Eye (tissue), 1 donor: ENCODE measurements at regions not wholly inside any gene's neighbourhood (a gene's known extent, or its start where the extent isn't known, plus 50 kb on each side); places are given as distances from the start of the nearest gene placed in this dataset.
"Not testable (repeated sequence)": the region's sequence is repeated elsewhere in the genome, so short reads cannot be mapped to it uniquely, and the experiment has no call there.

ENCODE experiments used
- DNase-seq: peaks from one replicate; pipeline ENCODE4 v3.0.0-alpha.2; 2015

- no peak for DNase-seq
Observed at GRCh38 chr9:134531220-134531970, 110.2 kb upstream of the COL5A1 start.

DNA sequence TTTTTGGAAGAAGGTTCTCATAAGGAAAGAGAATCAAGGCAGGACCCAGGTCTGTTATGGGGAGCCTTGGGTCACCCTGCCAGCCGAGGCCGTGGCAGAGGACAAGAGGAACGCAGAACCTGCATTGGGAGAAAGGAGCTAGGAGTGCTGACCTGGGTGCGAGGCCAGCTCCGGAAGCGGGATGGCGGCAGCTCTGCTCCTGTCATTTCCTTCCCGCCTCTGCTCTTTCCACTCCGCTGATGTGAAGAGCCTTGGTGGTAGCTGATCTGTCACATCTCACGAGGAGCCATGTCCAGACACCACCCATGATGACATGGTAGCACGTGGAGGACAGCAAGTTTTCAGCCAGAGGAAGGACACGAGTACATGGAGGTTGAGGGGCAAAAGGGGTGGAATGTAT, 109.5 kb upstream of the COL5A1 start:
- no peak for DNase-seq

- not testable (repeated sequence) for DNase-seq
Observed at GRCh38 chr9:134532661-134533060, 108.9 kb upstream of the COL5A1 start.

GRCh38 chr9:134533850-134534588, 107.6 kb upstream of the COL5A1 start:
- no peak for DNase-seq

GRCh38 chr9:134534661-134535080, 106.9 kb upstream of the COL5A1 start:
- DNase-seq = no peak

DNA sequence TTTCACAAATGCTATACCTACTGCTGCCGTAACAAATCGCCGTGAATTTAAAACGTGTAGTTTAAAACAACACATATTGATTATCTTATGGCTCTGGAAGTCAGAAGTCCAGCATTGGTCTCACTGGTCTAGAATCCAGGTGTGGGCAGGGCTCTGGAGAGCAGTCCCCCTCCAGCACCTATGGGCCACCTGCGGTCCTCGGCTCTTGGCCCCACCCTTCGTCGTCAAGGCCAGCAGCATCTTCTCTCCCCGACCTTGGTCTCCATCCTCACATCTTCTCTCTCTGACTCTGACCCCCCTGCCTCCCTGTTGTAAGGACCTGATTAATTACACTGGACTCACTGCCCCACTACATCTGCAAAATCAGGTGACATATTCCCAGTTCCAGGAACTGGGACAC, 106.4 kb upstream of the COL5A1 start:
- no peak for DNase-seq

DNA sequence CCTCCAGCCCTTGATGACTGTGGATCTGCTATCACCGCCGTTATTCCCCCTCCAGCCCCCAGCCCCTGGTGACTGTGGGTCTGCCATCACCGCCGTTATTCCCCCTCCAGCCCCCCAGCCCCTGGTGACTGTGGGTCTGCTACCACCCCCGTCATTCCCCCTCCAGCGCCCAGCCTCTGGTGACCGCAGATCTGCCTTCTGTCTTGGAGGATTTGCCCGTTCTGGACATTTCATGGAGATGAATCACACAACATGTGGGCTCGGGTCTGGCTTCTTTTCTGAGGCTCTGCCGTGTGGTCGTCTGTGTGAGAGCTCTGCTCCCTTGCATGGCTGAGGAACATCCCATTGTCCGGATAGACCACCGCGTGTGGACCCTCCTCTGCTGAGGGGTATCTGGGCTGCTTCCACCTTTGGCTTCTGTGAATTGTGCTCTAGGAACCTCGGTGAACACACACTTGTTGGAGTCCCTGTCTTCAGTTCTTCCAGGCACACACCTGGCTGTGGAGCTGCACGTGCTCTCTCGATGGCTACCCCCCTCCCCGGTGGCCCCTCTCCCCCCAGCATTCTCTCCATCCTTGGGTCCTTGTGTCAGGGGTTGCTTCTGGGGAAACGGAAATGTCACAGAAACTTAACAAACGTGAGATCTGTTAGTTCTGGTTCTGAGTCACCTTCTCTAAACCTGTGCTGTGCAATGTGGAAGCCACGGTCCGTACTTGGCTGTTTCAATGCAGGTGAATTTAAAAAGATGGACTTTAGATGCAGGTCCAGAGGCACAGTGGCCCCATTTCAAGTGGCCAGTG, 105.3 kb upstream of the COL5A1 start:
- DNase-seq = no peak

- DNase-seq = no peak
Observed at GRCh38 chr9:134536931-134537330, 104.7 kb upstream of the COL5A1 start.

DNA sequence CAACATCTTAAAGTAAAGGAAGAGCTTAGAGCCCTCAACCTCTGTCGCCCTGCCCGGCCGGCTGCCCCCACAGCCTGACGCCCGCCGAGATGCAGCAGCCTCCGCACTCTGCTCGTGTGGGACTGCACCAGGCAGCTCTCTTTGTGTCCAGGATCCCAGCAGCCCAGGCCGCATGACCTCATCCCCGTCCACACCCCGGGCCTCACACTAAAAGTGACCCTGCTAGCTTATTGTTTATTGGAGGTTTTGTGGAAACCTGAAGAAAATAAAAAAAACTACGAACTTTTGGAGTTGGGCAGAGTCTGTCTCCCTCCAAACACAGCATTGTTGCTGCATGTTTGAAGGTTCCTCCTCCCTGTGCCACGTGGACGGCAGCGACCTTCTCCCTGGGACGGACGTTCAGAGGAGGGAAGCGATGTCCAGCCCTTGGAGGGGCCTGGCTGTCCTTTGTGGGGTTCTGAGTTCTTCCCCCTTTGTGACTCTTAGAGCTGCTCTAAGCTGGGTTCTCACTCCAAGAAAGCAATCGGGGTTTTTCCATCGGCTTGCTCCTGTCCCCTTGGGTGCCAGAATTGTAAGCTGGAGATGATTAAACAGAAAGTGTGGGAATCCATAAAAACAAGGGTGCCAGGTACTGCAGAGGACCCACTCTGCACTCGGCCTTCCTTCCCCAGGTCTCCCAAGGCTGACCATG, 103.5 kb upstream of the COL5A1 start:
- DNase-seq = no peak

GRCh38 chr9:134538856-134539566, 102.6 kb upstream of the COL5A1 start:
- peak; percentile 49 for DNase-seq

GRCh38 chr9:134539586-134540194, 101.9 kb upstream of the COL5A1 start:
- peak; percentile 45 for DNase-seq

DNA sequence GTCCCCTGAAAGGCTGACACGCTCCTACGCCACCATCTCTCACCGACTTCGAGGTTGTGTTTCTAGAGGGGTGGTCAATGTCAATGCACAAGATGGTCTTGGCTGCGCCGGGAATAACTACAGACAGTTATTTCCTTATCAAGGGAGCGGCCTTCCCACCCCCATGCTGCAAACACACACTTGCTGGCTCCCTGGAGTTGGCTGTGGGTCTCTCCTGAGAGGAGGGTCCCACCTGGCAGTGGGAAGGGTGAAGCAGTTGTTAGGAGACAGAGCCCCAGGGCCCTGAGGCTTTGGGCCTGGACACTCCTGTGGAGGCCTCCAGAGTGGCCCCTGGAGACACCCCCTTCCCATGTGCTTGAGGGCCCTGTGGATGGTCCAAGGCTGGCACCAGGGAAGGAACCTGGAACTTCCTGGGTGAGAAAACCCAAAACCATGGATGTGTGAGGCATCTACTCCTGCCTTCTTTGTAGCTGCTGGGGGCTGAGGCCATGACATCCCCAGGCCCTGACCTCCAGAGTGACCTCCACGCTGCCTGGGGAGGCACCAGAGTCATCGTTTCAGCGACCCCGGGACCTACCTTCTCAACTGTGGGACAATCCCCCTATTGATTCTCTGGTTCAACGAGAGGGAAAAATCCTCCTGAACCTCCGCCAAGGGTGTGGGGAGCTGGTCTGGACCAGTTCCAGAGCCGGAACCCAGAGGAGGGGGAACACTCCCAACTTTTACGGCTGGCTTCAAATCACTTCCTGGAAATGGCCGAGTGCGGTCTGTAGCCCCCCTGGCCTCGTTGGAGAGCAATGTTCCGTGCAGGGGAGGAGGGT, 101.1 kb upstream of the COL5A1 start:
- DNase-seq = no peak

DNA sequence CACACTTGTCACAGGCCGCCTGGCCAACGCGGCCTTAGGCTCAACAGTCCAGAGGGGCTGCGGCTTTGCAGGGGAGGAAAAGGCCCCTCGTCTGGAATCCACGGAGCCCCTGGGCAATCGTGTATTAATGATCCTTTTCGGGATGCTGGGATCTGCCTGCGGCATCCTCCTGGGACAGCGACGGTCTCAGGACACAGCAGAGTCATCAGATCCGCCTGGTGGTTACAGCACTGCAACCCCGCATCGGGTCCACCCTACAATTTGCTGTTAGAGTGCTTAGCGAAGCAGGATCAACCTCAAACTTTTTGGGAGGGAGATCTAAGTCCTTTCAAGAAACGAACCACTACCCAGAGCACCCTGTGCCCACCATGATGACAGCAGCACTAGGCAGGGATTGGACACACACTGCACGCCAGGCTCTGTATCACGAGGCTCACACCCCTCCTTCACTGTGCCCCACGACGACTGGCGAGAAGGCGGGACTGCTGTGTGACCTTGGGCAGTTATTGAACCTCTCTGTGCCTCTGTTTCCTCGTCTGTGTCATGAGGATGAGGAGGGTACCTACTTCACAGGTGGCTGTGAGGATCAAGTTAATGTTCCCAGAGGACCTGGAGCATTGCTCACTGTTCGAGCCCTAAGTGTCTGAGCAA, 100.4 kb upstream of the COL5A1 start:
- DNase-seq = no peak

GRCh38 chr9:134544388-134545214, 97.0 kb upstream of the COL5A1 start:
- DNase-seq = peak; percentile 64

GRCh38 chr9:134545215-134545542, 96.4 kb upstream of the COL5A1 start:
- DNase-seq = no peak

DNA sequence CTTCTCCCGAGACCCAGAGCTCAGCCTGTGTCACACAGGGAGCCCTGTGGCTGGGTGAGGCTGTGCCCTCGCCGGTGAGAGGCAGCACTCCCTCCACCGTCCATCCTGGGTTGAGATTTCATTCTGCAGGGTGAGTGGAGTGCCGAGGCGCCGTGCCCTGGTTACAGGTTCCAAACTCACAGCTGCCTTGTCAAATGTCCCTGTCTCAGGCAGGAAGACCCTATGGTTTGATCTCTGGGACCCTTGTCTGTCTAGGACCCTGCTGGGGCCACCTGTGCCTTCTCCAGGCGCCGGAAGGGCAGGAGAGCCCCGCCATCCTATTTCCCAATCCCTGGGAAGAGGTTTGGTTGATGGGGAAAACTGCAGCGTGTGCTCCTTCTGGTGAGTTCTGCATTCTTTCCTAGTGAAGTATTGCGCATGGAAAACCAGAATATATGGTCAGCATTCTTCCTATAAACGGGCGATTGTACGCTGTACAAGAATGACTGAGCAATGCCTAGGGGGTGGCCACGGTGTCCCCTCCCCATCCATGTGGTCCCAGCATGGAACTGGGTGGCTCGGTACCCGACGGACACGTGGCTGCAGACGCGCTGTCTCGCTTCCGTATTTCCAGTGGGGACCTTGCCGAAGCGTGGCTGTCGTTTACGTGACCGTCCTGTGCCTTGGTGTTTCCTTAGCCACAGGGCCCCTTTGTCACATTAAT, 95.9 kb upstream of the COL5A1 start:
- DNase-seq = peak; percentile 59

DNA sequence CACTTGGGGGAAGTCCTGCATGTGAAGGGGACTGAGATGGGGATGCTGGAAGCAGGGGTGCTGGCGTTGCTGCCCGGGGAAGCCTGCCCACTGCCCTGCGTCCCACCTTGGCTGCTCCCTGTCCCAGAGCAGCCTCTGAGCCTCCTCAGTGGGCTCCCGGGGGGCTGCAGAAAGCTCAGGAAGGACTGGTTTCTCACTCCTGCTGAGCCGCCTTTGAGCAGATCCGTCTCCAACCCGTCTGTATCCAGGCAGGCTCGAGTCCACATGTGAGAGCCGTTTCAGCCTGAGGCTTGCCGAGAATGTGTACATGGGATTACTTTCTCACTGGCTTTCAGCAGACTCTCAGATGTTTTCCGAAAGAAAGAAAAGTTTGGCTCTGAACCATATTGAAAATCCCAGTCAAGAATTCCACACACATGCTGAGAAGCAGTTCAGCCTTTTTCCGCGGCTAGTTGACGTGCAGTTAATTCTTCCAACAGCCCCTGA, 95.3 kb upstream of the COL5A1 start:
- DNase-seq = peak; percentile 89

- no peak for DNase-seq
Observed at GRCh38 chr9:134546746-134547145, 94.9 kb upstream of the COL5A1 start.
